IMR-90 (cell line): ENCODE measurements at regions not wholly inside any gene's neighbourhood (a gene's known extent, or its start where the extent isn't known, plus 50 kb on each side); places are given as distances from the start of the nearest gene placed in this dataset.

Experiments used
- ATAC-seq: fragments of 200-7000 bp; cut with Tn5 transposase; 2 replicates; pipeline ENCODE4 v1.9.1; 2020; ENCODE audit warnings: low read depth, mild to moderate bottlenecking, moderate library complexity
- BruUV-seq: library from RNA; stranded (reverse); fragments of 400-500 nt; replicated peaks from 2 replicates; lab custom pipeline; 2021; lab: Mats Ljungman, UMichigan
- CTCF ChIA-PET: fragments of 300-600 bp; formaldehyde crosslinking; extraction: SDS; loops from one replicate; lab custom pipeline; 2021; ENCODE audit warnings: antibody characterized with exemption; lab: Yijun Ruan, JAX
- POLR2A ChIA-PET: fragments of 300-600 bp; sonication (Branson Sonifier 250); formaldehyde crosslinking; loops from one replicate; lab custom pipeline; 2022; ENCODE audit warnings: antibody characterized with exemption; ENCODE audit not compliant: unreplicated experiment; lab: Charles Lee
- DNase-seq: peaks from one replicate; pipeline ENCODE4 v3.0.0; 2013
- H2AFZ ChIP-seq: replicated peaks from 2 replicates; pipeline ENCODE3; 2013; ENCODE audit warnings: low read length, mild to moderate bottlenecking; ENCODE audit not compliant: poor library complexity
- H2AK5ac ChIP-seq: 2 replicates; pipeline ENCODE4 v1.6.1; 2013; ENCODE audit warnings: low read depth, low read length, inconsistent platforms
- H2AK9ac ChIP-seq: replicated peaks from 2 replicates; pipeline ENCODE3; 2013; ENCODE audit warnings: mild to moderate bottlenecking, low read depth, low read length, moderate library complexity; ENCODE audit not compliant: poor library complexity
- H2BK120ac ChIP-seq: 2 replicates; pipeline ENCODE4 v1.6.1; 2013; ENCODE audit warnings: low read depth, low read length, inconsistent platforms
- H2BK15ac ChIP-seq: 3 replicates; pipeline ENCODE4 v1.6.1; 2013; ENCODE audit warnings: low read depth, low read length, inconsistent platforms
- H2BK20ac ChIP-seq: 2 replicates; pipeline ENCODE4 v1.6.1; 2013; ENCODE audit warnings: low read depth, mild to moderate bottlenecking, inconsistent platforms, low read length, moderate library complexity
- H2BK5ac ChIP-seq: 2 replicates; pipeline ENCODE4 v1.6.1; 2013; ENCODE audit warnings: mild to moderate bottlenecking, low read depth, low read length, inconsistent platforms; ENCODE audit not compliant: poor library complexity, severe bottlenecking
- H3K14ac ChIP-seq: replicated peaks from 2 replicates; pipeline ENCODE4 v1.6.1; 2013; ENCODE audit warnings: low read depth, low read length, inconsistent platforms
- H3K18ac ChIP-seq: 2 replicates; pipeline ENCODE4 v1.6.1; 2013; ENCODE audit warnings: low read depth, low read length, control low read depth
- H3K23ac ChIP-seq: 2 replicates; pipeline ENCODE4 v1.6.1; 2013; ENCODE audit warnings: low read depth, low read length, inconsistent platforms
- H3K27ac ChIP-seq: 2 replicates; pipeline ENCODE4 v1.5.1; 2013; ENCODE audit warnings: mild to moderate bottlenecking, control low read depth, low read length; ENCODE audit not compliant: insufficient read depth
- H3K27me3 ChIP-seq: 2 replicates; pipeline ENCODE4 v1.6.1; 2013; ENCODE audit warnings: low read length; ENCODE audit not compliant: control insufficient read depth, insufficient read depth
- H3K36me3 ChIP-seq: 2 replicates; pipeline ENCODE4 v1.6.1; 2013; ENCODE audit warnings: low read length, mixed read lengths; ENCODE audit not compliant: control insufficient read depth, insufficient read depth
- H3K4ac ChIP-seq: 2 replicates; pipeline ENCODE4 v1.6.1; 2013; ENCODE audit warnings: low read depth, low read length, inconsistent platforms
- H3K4me1 ChIP-seq: 2 replicates; pipeline ENCODE4 v1.6.1; 2013; ENCODE audit warnings: low read length, mixed read lengths; ENCODE audit not compliant: control insufficient read depth, insufficient read depth
- H3K4me2 ChIP-seq: 2 replicates; pipeline ENCODE4 v1.6.1; 2013; ENCODE audit warnings: low read depth, mild to moderate bottlenecking, control low read depth, low read length, moderate library complexity
- H3K4me3 ChIP-seq: 2 replicates; pipeline ENCODE4 v1.5.1; 2013; ENCODE audit warnings: low read depth, mild to moderate bottlenecking, control low read depth, low read length, moderate library complexity; ENCODE audit not compliant: insufficient read depth
- H3K56ac ChIP-seq: 2 replicates; pipeline ENCODE4 v1.6.1; 2013; ENCODE audit warnings: low read length, inconsistent platforms; ENCODE audit not compliant: insufficient read depth; ENCODE audit errors: extremely low read depth
- H3K79me1 ChIP-seq, 2 experiments: 2 replicates each; pipeline ENCODE4 v1.6.1; 2013; ENCODE audit warnings: low read length in 2 of 2, inconsistent platforms in 1 of 2, low read depth in 1 of 2
- H3K9ac ChIP-seq: 2 replicates; pipeline ENCODE4 v1.6.1; 2013; ENCODE audit warnings: low read depth, low read length, control low read depth
- H3K9me1 ChIP-seq: 2 replicates; pipeline ENCODE4 v1.6.1; 2013; ENCODE audit warnings: low read length, inconsistent platforms; ENCODE audit not compliant: insufficient read depth
- H3K9me3 ChIP-seq: 2 replicates; pipeline ENCODE4 v1.6.1; 2013; ENCODE audit warnings: low read length; ENCODE audit not compliant: control insufficient read depth, insufficient read depth
- H4K20me1 ChIP-seq: 2 replicates; pipeline ENCODE4 v1.6.1; 2013; ENCODE audit warnings: low read length, inconsistent platforms; ENCODE audit not compliant: insufficient read depth
- H4K5ac ChIP-seq: 2 replicates; pipeline ENCODE4 v1.6.1; 2013; ENCODE audit warnings: mild to moderate bottlenecking, low read depth, low read length, control low read depth
- H4K8ac ChIP-seq, 2 experiments: 2 replicates each; pipeline ENCODE4 v1.6.1; 2013; ENCODE audit warnings: low read depth in 2 of 2, low read length in 2 of 2, control low read depth in 1 of 2, inconsistent platforms in 1 of 2
- H4K91ac ChIP-seq: 2 replicates; pipeline ENCODE4 v1.6.1; 2013; ENCODE audit warnings: low read depth, low read length, inconsistent platforms; ENCODE audit not compliant: insufficient read depth
- CEBPB ChIP-seq: IDR thresholded peaks from 2 replicates; pipeline ENCODE4 v1.6.1; 2012; ENCODE audit warnings: low read depth, low read length, improper control_type of control experiment
- WGBS, 2 experiments: methylation state at CpG; one replicate each; pipeline versions ENCODE4 v1.1.5 to v1.1.7; 2013; ENCODE audit warnings: missing lambda C conversion rate in 2 of 2; ENCODE audit not compliant: insufficient read length in 1 of 2; ENCODE audit errors: extremely low coverage in 2 of 2; 5-methylcytosine and 5-hydroxymethylcytosine counted together
- dilution Hi-C: fragments of 300-500 bp; cut with HindIII; formaldehyde crosslinking; loops from one replicate; pipeline ENCODE4 v1.14.3; 2018; ENCODE audit warnings: low sequenced_read_pairs; ENCODE audit not compliant: unreplicated experiment
- in situ Hi-C: fragments of 300-500 bp; cut with MboI; formaldehyde crosslinking; loops from 3 replicates; pipeline ENCODE4 v1.14.3; 2019; ENCODE audit warnings: low sequenced_read_pairs, inconsistent platforms, mixed read lengths
- intact Hi-C: fragments of 100-400 bp; cut with micrococcal nuclease; formaldehyde crosslinking; loops from 2 replicates; pipeline ENCODE4 v1.10.0; 2022

DNA sequence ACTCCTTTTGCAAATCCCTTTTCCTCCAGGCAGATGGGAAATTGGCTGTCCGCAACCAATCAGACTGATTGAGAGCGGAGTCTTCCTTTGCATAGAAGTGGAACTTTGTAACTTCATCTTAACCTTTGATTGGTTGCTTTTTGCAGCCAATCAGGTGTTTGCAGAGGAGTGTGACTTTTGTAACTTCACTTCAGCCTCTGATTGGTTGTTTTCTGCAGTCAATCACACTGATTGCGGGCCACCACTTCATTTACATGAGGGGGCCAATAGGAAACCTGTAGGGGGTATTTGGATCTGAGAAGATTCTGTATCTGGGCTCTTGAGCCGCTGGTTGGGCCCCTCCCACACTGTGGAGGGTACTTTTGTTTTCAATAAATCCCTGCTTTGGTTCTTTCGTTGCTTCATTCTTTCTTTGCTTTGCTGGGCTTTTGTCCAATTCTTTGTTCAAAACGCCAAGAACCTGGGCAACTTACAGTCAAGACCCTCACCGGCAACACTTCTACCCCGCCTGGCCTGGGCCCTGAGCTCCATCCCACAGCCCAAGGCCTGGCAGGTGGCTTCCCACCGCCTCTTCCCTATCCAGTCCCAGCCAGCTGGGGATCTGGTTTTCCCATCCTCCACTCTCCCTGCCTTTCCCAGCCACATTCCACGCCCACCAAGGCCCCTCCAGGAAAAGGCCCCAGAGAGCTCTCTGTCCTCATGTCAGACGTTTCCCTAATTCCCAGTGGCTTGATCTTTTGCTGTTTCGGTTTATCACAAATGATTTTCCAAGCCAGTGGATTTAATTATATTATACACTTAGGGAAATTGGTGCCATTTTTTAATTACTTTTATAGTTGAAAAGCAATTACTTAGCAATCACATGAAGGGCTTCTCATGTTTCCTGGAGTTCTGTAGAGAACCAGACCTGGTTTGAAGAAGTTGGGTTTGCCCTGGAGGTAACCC lies 110.2 kb upstream of the STX18 start:
- H3K4me1 ChIP-seq = no peaks in the 10 kb centered on the region
- DNase-seq (no peak), ATAC-seq (no peak; the same call in 1 of the 2 replicates)
- peaks cover under 1% of the 10 kb centered on the region for H3K9me3 ChIP-seq
- H2BK5ac ChIP-seq = no peak overlapping the region
- in situ Hi-C loops (no loop called here), dilution Hi-C loops (no loop called here), intact Hi-C loops (no loop called here)
- 65% methylated on average over 2 of the region's 12 CpGs; no CpG with 5 or more reads in 1 of the 2 experiments for WGBS, 2 experiments
- no peak overlapping the region for H4K5ac ChIP-seq
- H3K27me3 ChIP-seq = no peaks in the 10 kb centered on the region
- H3K36me3 ChIP-seq = no peaks in the 10 kb centered on the region
- no peak overlapping the region for H2AK5ac ChIP-seq
- POLR2A ChIA-PET = no interaction called here
- no peak overlapping the region for H4K91ac ChIP-seq
- no peak overlapping the region for H3K27ac ChIP-seq
- H2AFZ ChIP-seq = peak overlapping the region; percentile 37
- H2BK120ac ChIP-seq = no peak overlapping the region
- BruUV-seq = no TSS peak
- H3K9ac ChIP-seq = no peak overlapping the region
- H2BK20ac ChIP-seq = no peak overlapping the region
- no peak for TF ChIP-seq CEBPB
- CTCF ChIA-PET = no interaction called here
- H3K23ac ChIP-seq = no peak overlapping the region
- H3K14ac ChIP-seq = no peak overlapping the region
- H2BK15ac ChIP-seq = no peak overlapping the region
- no peak overlapping the region for H4K8ac ChIP-seq
- H3K4me3 ChIP-seq = no peak overlapping the region
- no peaks in the 10 kb centered on the region for H3K79me1 ChIP-seq
- no peak overlapping the region for H2AK9ac ChIP-seq
- H4K20me1 ChIP-seq = no peaks in the 10 kb centered on the region
- H3K4ac ChIP-seq = no peak overlapping the region
- H3K18ac ChIP-seq = no peak overlapping the region
- no peak overlapping the region for H3K56ac ChIP-seq
- H3K4me2 ChIP-seq = no peak overlapping the region
- H3K9me1 ChIP-seq = no peaks in the 10 kb centered on the region
